ENCODE measurements at regions not wholly inside any gene's neighbourhood (a gene's known extent, or its start where the extent isn't known, plus 50 kb on each side); places are given as distances from the start of the nearest gene placed in this dataset.

DNA sequence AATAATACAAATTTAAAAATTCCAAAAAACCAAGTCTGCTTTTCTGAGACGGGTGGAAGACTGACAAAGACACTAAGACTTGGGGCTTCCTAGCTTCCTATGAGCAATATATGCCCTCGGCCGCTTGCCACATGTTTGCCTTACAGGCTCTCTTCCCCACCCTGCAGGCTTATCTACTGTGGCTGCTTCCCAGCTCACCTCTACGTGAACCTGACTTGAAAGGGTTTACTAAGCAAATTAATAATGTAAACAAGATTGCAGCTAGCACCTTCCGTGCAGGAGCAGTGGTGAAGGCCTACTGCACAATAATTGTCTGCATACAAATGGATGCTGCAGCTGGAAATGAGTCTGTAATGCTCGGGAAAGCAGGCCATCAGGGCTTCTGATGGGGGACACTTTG, 152.9 kb upstream of the DAB1 start:
- TF ChIP-seq, protein P1, sequence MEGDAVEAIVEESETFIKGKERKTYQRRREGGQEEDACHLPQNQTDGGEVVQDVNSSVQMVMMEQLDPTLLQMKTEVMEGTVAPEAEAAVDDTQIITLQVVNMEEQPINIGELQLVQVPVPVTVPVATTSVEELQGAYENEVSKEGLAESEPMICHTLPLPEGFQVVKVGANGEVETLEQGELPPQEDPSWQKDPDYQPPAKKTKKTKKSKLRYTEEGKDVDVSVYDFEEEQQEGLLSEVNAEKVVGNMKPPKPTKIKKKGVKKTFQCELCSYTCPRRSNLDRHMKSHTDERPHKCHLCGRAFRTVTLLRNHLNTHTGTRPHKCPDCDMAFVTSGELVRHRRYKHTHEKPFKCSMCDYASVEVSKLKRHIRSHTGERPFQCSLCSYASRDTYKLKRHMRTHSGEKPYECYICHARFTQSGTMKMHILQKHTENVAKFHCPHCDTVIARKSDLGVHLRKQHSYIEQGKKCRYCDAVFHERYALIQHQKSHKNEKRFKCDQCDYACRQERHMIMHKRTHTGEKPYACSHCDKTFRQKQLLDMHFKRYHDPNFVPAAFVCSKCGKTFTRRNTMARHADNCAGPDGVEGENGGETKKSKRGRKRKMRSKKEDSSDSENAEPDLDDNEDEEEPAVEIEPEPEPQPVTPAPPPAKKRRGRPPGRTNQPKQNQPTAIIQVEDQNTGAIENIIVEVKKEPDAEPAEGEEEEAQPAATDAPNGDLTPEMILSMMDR (IDR thresholded peaks at IDR 0.05 in 8 of 11, conservative IDR thresholded peaks at IDR 0.05 in 3 of 11) = no peak
- no peak for TF ChIP-seq POLR2AphosphoS5 (IDR thresholded peaks at IDR 0.05)
- TF ChIP-seq POLR2A (IDR thresholded peaks at IDR 0.05) = no peak

Data from spleen (tissue), 7 donors.